GM19099 (cell line): ENCODE measurements at regions not wholly inside any gene's neighbourhood (a gene's known extent, or its start where the extent isn't known, plus 50 kb on each side); places are given as distances from the start of the nearest gene placed in this dataset.

Experiments
- POLR2A ChIP-seq: IDR thresholded peaks from 3 replicates; pipeline ENCODE4 v1.6.1; 2011; ENCODE audit warnings: low read depth; ENCODE audit not compliant: insufficient read length; ENCODE audit errors: extremely low read depth

- no peak for TF ChIP-seq POLR2A
Measured at GRCh38 chr7:69545175-69545574, 53.1 kb upstream of the AUTS2 start.
